Ishikawa (cell line): ENCODE measurements at regions not wholly inside any gene's neighbourhood (a gene's known extent, or its start where the extent isn't known, plus 50 kb on each side); places are given as distances from the start of the nearest gene placed in this dataset.

Experiments
- CEBPB ChIP-seq: IDR thresholded peaks from 2 replicates; pipeline ENCODE4 v1.6.1; 2012
- CREB1 ChIP-seq: IDR thresholded peaks from 2 replicates; pipeline ENCODE4 v1.6.1; 2012; ENCODE audit warnings: low read depth
- EGR1 ChIP-seq: IDR thresholded peaks from 2 replicates; pipeline ENCODE4 v1.6.1; 2012
- EP300 ChIP-seq: IDR thresholded peaks from 2 replicates; pipeline ENCODE4 v1.6.1; 2012; ENCODE audit warnings: borderline replicate concordance
- FOXM1 ChIP-seq: IDR thresholded peaks from 2 replicates; pipeline ENCODE4 v1.6.1; 2012; ENCODE audit warnings: low read depth, borderline replicate concordance
- MAX ChIP-seq: IDR thresholded peaks from 2 replicates; pipeline ENCODE4 v1.6.1; 2012
- NFIC ChIP-seq: IDR thresholded peaks from 2 replicates; pipeline ENCODE4 v1.6.1; 2012
- RAD21 ChIP-seq: IDR thresholded peaks from 2 replicates; pipeline ENCODE4 v1.6.1; 2012; ENCODE audit warnings: low read depth
- REST ChIP-seq: IDR thresholded peaks from 2 replicates; pipeline ENCODE4 v1.6.1; 2012; ENCODE audit warnings: low read depth, mild to moderate bottlenecking
- TAF1 ChIP-seq: IDR thresholded peaks from 2 replicates; pipeline ENCODE4 v1.6.1; 2012; ENCODE audit warnings: low read depth, mild to moderate bottlenecking
- TCF12 ChIP-seq: IDR thresholded peaks from 2 replicates; pipeline ENCODE4 v1.6.1; 2012; ENCODE audit warnings: low read depth
- TEAD4 ChIP-seq: IDR thresholded peaks from 2 replicates; pipeline ENCODE4 v1.6.1; 2012
- USF1 ChIP-seq: IDR thresholded peaks from 2 replicates; pipeline ENCODE4 v1.6.1; 2012
- YY1 ChIP-seq: IDR thresholded peaks from 2 replicates; pipeline ENCODE4 v1.6.1; 2012; ENCODE audit warnings: low read depth
- ZBTB7A ChIP-seq: IDR thresholded peaks from 2 replicates; pipeline ENCODE4 v1.6.1; 2012; ENCODE audit warnings: low read depth

DNA sequence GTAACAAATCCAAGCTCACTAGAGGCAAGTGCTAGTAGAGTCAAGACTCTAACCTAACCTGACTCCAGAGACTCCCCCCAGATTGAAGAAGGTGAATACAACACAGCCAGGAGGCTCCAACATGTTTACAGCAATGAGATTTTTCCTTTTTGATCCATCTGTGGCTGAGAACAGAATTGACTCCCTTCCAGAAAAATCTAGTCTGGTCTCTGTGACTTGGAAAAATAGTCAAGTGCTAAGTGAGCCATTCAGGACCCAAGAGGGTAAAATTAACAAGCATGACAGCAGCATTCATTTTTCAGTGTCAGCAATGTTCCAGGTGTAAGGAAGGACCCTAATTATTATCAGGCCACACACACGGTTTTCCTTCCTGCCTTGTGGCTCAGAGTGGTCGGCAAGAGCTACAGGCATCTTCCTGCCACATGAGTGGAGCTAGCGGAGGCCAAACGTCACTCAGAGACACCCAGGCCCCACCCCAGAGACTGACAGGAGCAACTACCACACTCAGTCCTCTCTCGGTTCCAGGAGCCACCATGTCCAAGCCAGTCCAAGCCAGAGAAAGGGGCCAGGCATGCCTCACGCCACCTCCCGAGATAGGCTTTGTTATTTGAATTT lies 395.1 kb downstream of the FOXO1 start:
- no peak for TF ChIP-seq REST
- no peak for TF ChIP-seq FOXM1
- no peak for TF ChIP-seq TAF1
- TF ChIP-seq CEBPB, result no peak
- TF ChIP-seq USF1, result no peak
- TF ChIP-seq TCF12, result no peak
- TF ChIP-seq EP300, result no peak
- no peak for TF ChIP-seq YY1
- no peak for TF ChIP-seq TEAD4
- no peak for TF ChIP-seq ZBTB7A
- no peak for TF ChIP-seq CREB1
- no peak for TF ChIP-seq EGR1
- TF ChIP-seq RAD21, result no peak
- TF ChIP-seq MAX, result no peak
- TF ChIP-seq NFIC, result no peak

DNA sequence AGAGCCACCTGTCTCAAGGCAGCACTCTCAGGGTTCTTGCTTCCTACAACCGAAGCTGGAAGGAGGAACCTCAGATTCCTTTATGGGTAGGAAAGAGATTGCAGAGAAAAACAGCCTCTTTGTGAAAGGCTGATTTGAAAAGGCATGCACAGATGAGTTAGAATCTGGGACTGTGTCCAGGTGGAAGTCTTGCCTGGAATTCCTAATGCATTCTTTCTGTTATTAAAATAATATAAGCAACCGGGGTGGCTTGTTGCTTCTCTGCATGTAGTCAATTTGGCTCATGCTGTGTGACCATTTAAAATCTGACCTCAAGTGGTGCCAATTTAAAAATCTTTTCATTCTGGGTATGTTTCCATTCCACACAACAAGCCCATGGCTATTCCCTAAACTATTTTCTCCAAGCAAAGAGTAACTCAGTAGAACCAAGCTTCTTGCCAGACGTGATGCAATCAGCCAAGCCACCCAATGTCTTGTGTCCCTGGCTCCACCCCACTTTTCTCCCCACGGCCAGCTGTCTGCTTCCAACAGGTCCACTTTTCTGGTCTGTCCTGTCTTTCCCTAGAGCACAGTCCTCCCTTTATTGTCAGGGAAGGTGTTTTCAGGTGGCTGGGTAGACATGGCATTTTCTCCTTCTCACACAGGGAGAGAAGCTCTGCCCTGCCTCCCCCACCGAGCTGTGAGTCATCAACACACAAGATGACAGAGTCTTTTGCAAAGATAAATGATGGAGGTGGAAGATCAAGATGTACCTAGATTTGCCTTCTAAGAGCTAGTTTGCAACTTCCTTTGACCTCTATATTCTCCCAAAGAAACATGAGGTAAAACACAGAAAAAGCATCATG lies 394.3 kb downstream of the FOXO1 start:
- TF ChIP-seq USF1, result no peak
- peak; percentile 96 for TF ChIP-seq TEAD4
- no peak for TF ChIP-seq EGR1
- peak; percentile 93 for TF ChIP-seq CEBPB
- TF ChIP-seq EP300, result peak; percentile 80
- TF ChIP-seq CREB1, result no peak
- peak; percentile 94 for TF ChIP-seq NFIC
- TF ChIP-seq ZBTB7A, result no peak
- TF ChIP-seq FOXM1, result peak; percentile 76; the same call in 1 of the 2 replicates
- peak; percentile 10; the same call in 1 of the 2 replicates for TF ChIP-seq RAD21
- 0 out of 2 replicates have a peak, but pooled peaks have one; percentile 26 for TF ChIP-seq YY1
- peak; percentile 92 for TF ChIP-seq TCF12
- peak; percentile 50 for TF ChIP-seq MAX

DNA sequence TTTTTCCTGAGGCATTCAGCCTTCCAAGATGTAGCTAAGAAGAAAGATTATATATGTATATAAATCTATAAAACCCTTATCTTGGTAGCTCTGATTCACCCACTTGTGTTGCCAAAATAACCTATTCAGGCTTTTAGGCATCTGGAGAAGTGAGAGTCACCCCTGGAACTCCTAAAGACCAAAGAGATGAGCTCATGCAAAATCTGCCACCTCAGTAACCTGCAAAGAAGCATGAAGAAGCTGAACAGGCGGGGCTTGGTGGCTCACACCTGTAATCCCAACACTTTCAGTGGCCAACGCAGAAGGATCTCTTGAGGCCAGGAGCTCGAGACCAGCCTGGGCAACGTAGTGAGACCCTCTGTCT lies 393.7 kb downstream of the FOXO1 start:
- no peak for TF ChIP-seq USF1
- TF ChIP-seq EP300, result no peak
- TF ChIP-seq TCF12, result no peak
- TF ChIP-seq FOXM1, result no peak
- TF ChIP-seq RAD21, result no peak
- no peak for TF ChIP-seq TAF1
- no peak for TF ChIP-seq TEAD4
- no peak for TF ChIP-seq NFIC
- TF ChIP-seq ZBTB7A, result no peak
- TF ChIP-seq YY1, result no peak
- no peak for TF ChIP-seq CREB1
- no peak for TF ChIP-seq REST
- TF ChIP-seq EGR1, result no peak
- TF ChIP-seq MAX, result no peak

GRCh38 chr13:40273253-40274025 lies 393.0 kb downstream of the FOXO1 start:
- TF ChIP-seq TCF12 (no peak), NFIC (no peak)
